NCI-H1694 treated with DMSO at 0.1 percent for 48 hours (cell line): ENCODE measurements at regions not wholly inside any gene's neighbourhood (a gene's known extent, or its start where the extent isn't known, plus 50 kb on each side); places are given as distances from the start of the nearest gene placed in this dataset.

ENCODE experiments used
- DNase-seq: peaks from one replicate; lab custom pipeline; 2025; lab: John Stamatoyannopoulos, UW

- no peak for DNase-seq
These were observed 94.3 kb upstream of the PFN2 start for GRCh38 chr3:150064971-150065370.

DNA sequence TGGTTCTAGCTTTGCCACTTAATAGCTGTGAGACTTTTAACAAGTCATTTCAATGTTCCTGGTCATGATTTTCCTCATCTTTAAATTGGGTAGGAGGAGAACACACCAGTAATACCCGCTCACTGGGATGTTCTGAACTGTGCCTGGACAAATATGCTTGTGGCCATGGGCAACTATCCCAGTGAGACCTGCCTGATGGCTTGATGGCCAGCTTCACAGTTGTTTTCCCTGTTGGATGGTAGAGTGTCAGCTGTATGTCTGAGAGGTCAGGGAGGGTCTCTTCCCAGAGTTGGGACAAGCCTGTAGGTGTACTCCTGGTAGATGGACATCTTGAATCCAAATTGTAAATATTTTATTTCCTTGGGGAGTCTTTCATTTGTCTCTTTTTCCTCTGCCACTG, 92.5 kb upstream of the PFN2 start:
- DNase-seq = no peak

DNA sequence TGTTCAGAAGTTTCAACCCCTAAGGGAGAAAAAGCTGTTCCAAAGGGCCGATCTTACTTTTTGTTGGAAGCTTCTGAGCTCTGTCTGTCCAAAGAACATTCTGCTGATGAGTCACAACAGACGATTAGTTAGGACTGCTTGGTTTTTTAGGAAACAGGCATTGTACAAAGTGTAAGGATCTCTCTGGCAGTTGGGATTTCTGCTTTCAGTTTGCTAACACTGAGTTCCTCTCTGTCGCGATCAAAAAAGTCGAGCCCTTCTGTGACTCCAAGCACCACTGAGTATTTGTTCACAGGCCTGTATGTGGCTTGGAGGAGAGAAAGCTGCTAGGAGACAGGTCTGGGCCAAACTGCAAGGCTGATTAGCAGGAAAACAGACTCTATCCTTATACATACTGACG, 91.8 kb upstream of the PFN2 start:
- DNase-seq = peak; percentile 36

DNA sequence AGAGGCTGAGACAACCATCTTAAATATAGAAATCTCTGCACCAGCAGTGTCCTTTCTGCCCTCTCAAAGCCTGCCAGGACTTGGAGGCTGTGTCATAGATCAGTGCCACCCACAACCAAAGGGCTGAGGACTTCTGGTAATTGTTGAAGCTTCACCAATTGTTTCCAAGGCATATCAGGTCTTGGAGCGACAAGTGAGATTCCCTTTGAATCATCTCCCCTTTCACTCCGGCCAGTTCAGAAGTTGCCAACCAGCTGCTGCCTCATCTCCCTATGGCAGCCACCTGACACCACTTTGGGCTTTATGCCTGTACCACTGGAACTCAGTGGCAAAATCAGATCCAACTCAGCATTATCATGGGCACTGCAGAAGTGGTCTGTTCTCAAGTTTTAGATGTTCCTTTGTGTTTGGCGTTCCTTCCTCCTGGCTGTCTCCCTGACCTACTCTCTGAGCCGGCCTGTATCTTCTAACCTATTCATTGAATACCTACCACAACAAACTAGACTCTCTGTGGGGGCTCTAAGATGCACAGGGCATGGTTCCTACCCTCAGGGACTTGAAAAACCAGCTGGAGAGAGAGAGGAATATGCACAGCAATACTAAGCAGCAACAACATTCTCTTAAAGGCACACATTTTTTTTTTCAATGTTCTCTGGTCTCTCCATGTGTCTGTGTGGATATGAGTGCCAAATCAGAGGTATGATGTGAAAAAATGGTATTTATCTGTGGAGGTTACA, 90.8 kb upstream of the PFN2 start:
- DNase-seq = no peak

- DNase-seq = no peak
These were observed 89.0 kb upstream of the PFN2 start for GRCh38 chr3:150059729-150060128.

DNA sequence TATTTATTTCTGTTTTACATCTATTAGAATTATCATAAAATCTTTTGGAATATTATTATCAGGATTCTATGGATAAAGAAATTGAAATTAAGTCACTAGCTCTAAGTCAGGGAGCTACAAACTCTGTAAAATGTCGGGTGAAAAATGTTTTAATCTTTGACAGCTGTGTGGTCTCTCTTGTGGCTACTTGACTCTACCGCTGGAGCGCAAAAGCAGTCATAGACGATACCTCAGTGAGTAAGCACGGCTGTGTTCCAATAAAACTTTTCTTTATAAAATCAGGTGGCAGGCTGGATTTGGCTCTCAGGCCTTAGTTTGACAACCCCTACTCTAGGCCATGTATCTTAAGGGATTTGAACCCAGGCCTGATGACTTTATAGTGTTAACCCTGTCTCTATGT, 88.5 kb upstream of the PFN2 start:
- no peak for DNase-seq

- no peak for DNase-seq
These were observed 86.5 kb upstream of the PFN2 start for GRCh38 chr3:150057227-150057626.

- DNase-seq = no peak
These were observed 84.6 kb upstream of the PFN2 start for GRCh38 chr3:150055332-150055731.

GRCh38 chr3:150054635-150055034, 83.9 kb upstream of the PFN2 start:
- DNase-seq = no peak

- no peak for DNase-seq
These were observed 79.8 kb upstream of the PFN2 start for GRCh38 chr3:150050510-150050909.

DNA sequence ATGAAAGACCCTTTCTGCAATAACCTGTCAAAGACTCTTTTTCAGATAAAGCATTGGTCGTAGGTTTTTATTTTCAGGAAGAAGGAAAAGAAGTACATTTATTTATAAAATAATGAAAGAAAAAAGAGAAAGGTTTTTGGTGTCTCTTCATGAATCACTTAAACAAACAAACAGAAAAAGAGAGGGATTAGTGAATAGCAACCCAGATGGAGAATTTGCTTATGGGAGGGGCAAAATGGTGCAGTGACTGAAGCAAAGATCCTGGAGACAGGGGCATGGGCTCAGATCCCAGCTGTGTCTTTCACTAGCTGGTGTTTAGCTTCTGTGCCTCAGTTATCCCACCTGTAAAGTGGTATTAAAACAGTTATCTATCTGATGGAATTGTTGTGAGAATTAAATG, 78.6 kb upstream of the PFN2 start:
- no peak for DNase-seq

- DNase-seq = no peak
These were observed 71.2 kb upstream of the PFN2 start for GRCh38 chr3:150041877-150042276.

DNA sequence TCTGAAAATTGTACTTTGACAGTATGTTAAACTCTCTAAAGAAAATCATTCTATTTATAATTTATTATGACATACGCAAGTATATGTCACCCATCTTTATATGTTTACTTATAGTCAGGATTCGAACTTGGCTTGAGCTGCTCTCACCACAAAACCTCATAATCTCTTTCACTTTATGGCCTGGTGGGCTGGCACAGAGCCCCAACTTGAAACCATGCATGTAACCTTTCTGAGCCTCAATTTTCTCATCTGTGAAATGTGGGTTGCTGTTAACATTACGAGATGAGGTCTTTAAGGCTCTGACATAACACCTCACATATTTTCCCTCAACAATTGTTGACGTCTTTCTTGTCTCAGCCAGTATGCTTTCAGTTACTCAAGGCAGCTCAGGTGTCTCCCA, 69.4 kb upstream of the PFN2 start:
- no peak for DNase-seq

DNA sequence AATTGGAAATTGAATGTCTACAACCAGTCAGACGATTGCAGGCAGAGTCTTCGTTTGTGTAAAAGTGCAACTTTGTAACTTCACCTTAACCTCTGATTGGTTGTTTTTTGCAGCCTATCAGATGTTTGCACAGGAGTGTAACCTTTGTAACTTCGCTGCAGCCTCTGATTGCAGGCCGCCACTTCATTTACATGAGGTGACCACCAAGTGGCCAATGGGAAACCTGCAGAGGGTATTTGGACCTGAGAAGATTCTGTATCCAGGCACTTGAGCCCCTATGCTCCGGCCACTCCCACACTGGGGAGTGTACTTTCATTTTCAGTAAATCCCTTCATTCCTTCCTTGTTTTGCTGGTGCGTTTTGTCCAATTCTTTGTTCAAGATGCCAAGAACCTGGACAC, 68.1 kb upstream of the PFN2 start:
- DNase-seq = no peak

DNA sequence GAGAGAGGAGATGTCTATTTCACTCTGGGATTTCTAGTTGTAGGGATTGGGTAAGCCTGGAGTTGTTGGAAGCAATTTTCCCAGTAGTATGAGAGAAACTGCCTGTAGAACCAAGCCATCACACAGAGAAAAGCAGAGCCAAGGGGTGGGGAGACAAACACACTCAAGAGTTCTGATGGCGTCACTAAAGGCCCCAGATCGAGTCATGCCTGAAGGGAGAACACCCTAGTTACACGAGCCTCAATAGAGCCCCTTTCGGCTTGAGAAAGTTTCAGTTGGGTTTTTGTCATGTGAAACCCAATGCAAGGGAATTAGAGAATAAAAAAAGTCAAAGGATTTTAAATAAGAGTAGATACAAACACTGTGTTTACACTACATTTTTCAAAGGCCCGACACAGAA, 66.1 kb upstream of the PFN2 start:
- no peak for DNase-seq

DNA sequence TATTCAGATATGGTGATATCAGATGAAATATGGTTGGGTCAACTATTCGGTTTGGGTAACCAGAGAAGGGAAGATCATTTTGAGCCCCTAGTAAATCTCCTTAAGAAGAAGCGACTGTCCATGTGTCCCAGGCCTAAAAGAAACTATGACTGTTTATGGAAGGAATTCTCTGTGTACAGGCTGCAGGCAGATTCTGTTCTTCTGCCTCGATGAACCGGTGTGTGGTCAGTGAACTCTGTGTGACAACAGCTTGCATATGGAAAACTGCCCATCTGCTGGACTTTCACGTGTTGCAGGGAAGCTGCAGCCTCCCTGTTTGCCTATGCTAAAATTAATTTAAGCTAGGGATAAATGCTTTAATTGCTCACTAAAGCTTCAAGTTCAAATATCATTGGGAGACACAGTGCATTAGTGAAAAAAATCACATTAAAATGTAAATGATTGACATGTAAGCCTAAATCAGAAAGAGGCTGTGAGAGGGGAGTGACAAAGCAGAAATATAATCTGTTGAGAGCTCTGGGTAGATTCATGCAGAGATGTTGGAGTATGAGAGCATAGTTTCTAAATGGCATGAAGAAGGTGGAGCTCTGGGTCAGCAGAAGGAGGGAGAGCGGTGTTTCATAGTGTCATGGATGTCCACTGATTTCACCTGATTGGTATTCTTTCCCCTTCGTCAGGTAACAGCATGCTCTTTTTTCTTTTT, 65.4 kb upstream of the PFN2 start:
- no peak for DNase-seq

GRCh38 chr3:150035301-150035779, 64.6 kb upstream of the PFN2 start:
- DNase-seq = no peak

GRCh38 chr3:150033721-150034120, 63.0 kb upstream of the PFN2 start:
- no peak for DNase-seq

GRCh38 chr3:150030841-150031240, 60.1 kb upstream of the PFN2 start:
- no peak for DNase-seq

- no peak for DNase-seq
These were observed 52.5 kb upstream of the PFN2 start for GRCh38 chr3:150023239-150023636.

DNA sequence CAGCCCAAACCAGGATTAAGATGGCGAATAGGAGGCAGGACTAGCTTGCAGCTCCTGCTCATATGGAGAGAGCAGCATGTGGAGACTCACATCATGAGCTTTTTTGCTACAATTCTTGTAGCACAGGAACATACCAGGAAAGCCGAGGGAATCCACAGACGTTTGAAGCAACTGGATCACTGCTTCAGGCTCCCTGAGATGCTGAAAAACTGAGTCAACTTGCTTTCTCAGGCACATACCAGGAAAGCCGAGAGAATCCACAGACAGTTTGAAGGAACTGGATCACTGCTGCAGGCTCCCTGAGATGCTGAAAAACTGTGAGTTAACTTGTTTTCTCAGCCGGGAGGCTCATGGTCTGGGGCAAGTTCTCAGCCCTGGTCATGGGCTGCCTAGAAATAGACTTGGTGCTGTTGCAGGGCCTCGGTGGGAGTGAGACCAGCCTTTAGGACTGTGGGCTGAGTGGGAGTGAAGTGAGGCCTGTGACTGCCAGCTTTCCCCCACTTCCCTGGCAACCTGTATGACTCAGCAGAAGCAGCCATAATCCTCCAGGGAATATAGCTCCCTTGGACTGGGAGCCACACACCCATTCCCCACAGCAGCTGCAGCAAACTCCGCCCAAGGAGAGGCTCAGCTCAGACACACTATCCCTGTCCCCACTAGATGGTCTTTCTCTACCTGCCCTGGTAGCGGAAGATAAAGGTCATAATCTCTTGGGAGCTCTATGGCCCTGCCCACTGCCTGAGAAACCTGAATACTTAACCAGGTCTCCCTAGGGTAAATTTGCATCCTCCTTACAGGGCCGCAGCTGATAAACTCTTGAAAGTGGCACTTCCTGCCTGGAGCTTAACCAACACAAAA, 51.9 kb upstream of the PFN2 start:
- DNase-seq = no peak

DNA sequence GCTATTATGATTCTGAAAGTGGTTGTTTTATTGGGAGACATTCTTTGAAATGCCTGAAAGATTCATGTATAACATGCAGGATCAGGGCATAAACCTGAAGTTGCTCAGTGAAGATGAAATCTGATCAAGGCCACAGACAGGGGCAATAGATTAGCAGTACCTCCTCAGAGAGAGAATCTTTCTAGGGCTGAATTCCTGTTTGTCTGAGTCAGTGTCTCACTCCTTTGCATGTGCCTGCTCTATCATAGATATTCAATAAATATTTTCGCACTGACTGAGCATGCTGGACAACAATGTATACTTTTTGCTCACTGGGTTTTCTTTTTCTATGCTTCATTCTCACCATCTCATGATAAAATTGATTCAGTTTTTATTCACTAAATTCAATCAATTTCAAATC, 49.8 kb upstream of the PFN2 start:
- no peak for DNase-seq
